ENCODE measurements at regions not wholly inside any gene's neighbourhood (a gene's known extent, or its start where the extent isn't known, plus 50 kb on each side); places are given as distances from the start of the nearest gene placed in this dataset.
"Not testable (repeated sequence)": the region's sequence is repeated elsewhere in the genome, so short reads cannot be mapped to it uniquely, and the experiment has no call there.

GRCh38 chr21:28008245-28008644, 984.4 kb downstream of the LTN1 start:
- TF ChIP-seq ZNF219 (CRISPR knock-in tag; IDR thresholded peaks at IDR 0.05; ENCODE audit: borderline replicate concordance); NR1H2 (CRISPR knock-in tag; IDR thresholded peaks at IDR 0.05); CREM (CRISPR knock-in tag; IDR thresholded peaks at IDR 0.05): not testable (repeated sequence)
- TF ChIP-seq, protein P1, sequence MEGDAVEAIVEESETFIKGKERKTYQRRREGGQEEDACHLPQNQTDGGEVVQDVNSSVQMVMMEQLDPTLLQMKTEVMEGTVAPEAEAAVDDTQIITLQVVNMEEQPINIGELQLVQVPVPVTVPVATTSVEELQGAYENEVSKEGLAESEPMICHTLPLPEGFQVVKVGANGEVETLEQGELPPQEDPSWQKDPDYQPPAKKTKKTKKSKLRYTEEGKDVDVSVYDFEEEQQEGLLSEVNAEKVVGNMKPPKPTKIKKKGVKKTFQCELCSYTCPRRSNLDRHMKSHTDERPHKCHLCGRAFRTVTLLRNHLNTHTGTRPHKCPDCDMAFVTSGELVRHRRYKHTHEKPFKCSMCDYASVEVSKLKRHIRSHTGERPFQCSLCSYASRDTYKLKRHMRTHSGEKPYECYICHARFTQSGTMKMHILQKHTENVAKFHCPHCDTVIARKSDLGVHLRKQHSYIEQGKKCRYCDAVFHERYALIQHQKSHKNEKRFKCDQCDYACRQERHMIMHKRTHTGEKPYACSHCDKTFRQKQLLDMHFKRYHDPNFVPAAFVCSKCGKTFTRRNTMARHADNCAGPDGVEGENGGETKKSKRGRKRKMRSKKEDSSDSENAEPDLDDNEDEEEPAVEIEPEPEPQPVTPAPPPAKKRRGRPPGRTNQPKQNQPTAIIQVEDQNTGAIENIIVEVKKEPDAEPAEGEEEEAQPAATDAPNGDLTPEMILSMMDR (IDR thresholded peaks at IDR 0.05): not testable (repeated sequence)
